CD8-positive, alpha-beta memory T cell (primary cell): ENCODE measurements at regions not wholly inside any gene's neighbourhood (a gene's known extent, or its start where the extent isn't known, plus 50 kb on each side); places are given as distances from the start of the nearest gene placed in this dataset.
"Not testable (repeated sequence)": the region's sequence is repeated elsewhere in the genome, so short reads cannot be mapped to it uniquely, and the experiment has no call there.

Experiments
- CTCF ChIA-PET: fragments of 350-600 bp; sonication (Branson Sonifier 250); formaldehyde crosslinking; loops from one replicate; lab custom pipeline; 2021; ENCODE audit warnings: antibody characterized with exemption; lab: Charles Lee
- POLR2A ChIA-PET: fragments of 350-600 bp; sonication (Branson Sonifier 250); formaldehyde crosslinking; loops from one replicate; lab custom pipeline; 2021; ENCODE audit warnings: antibody characterized with exemption; lab: Charles Lee
- DNase-seq, 5 donors: peaks; one replicate each; pipeline versions ENCODE4 v3.0.0 to v3.0.0-alpha.2; 2020 to 2022; ENCODE audit warnings: mixed read lengths in 1 of 5
- H3K27ac ChIP-seq: one replicate; pipeline ENCODE4 v1.7.0; 2013; ENCODE audit warnings: low read depth, mild to moderate bottlenecking, low read length, moderate library complexity
- H3K27me3 ChIP-seq: 2 replicates; pipeline ENCODE4 v1.7.0; 2013; ENCODE audit warnings: low read length, mild to moderate bottlenecking; ENCODE audit not compliant: insufficient read depth, poor library complexity, severe bottlenecking
- H3K36me3 ChIP-seq: 2 replicates; pipeline ENCODE4 v1.7.0; 2013; ENCODE audit warnings: mild to moderate bottlenecking, low read length, moderate library complexity; ENCODE audit not compliant: insufficient read depth
- H3K4me1 ChIP-seq: 2 replicates; pipeline ENCODE4 v1.7.0; 2013; ENCODE audit warnings: mild to moderate bottlenecking, low read length, moderate library complexity; ENCODE audit not compliant: insufficient read depth
- H3K4me3 ChIP-seq: 2 replicates; pipeline ENCODE4 v1.7.0; 2013; ENCODE audit warnings: mild to moderate bottlenecking, low read length
- H3K9me3 ChIP-seq: 2 replicates; pipeline ENCODE4 v1.7.0; 2013; ENCODE audit warnings: mild to moderate bottlenecking, low read length
- H3K27ac Mint-ChIP-seq, 8 donors: one replicate each; pipeline ENCODE4 v1.8.0; 2020 to 2021; ENCODE audit warnings: mixed read lengths in 8 of 8, mild to moderate bottlenecking in 6 of 8, inconsistent platforms in 3 of 8, moderate library complexity in 3 of 8
- H3K27me3 Mint-ChIP-seq, 2 donors: one replicate each; pipeline ENCODE4 v1.8.0; 2020 to 2021; ENCODE audit warnings: mixed read lengths in 2 of 2, mild to moderate bottlenecking in 1 of 2, moderate library complexity in 1 of 2
- H3K36me3 Mint-ChIP-seq, 3 donors: one replicate each; pipeline ENCODE4 v1.8.0; 2020 to 2021; ENCODE audit warnings: mixed read lengths in 3 of 3, inconsistent platforms in 1 of 3, mild to moderate bottlenecking in 1 of 3
- H3K4me1 Mint-ChIP-seq, 3 donors: one replicate each; pipeline ENCODE4 v1.8.0; 2020 to 2021; ENCODE audit warnings: mixed read lengths in 3 of 3, inconsistent platforms in 1 of 3, mild to moderate bottlenecking in 1 of 3
- H3K4me3 Mint-ChIP-seq, 7 donors: one replicate each; pipeline ENCODE4 v1.8.0; 2020 to 2021; ENCODE audit warnings: mixed read lengths in 7 of 7, mild to moderate bottlenecking in 6 of 7, moderate library complexity in 4 of 7, inconsistent platforms in 2 of 7
- H3K9me3 Mint-ChIP-seq, 5 donors: one replicate each; pipeline ENCODE4 v1.8.0; 2020 to 2022; ENCODE audit warnings: mixed read lengths in 5 of 5, mild to moderate bottlenecking in 3 of 5, moderate library complexity in 2 of 5, inconsistent platforms in 1 of 5

GRCh38 chr3:168794427-168794826 is 698.7 kb upstream of the GOLIM4 start:
- H3K4me3 Mint-ChIP-seq, result no peak overlapping the region
- Histone ChIP-seq H3K4me3 (no peak overlapping the region), H3K4me1 (no peaks in the 10 kb centered on the region), H3K9me3 (no peaks in the 10 kb centered on the region), H3K27ac (no peak overlapping the region), H3K36me3 (no peaks in the 10 kb centered on the region), H3K27me3 (no peaks in the 10 kb centered on the region)
- ChIA-PET CTCF (interaction anchor here (0.6 kb wide), 1 partner anchor 34 kb away, joined by 3 read pairs; no protein-coding TSS in a partner anchor), POLR2A (no interaction called here)
- H3K27me3 Mint-ChIP-seq, result no peaks in the 10 kb centered on the region
- peaks cover 0 to 10% (median 1%) of the 10 kb centered on the region in 5 donors for H3K9me3 Mint-ChIP-seq
- no peaks in the 10 kb centered on the region for H3K4me1 Mint-ChIP-seq
- no peak overlapping the region for H3K27ac Mint-ChIP-seq
- no peaks in the 10 kb centered on the region for H3K36me3 Mint-ChIP-seq
- DNase-seq, result no peak

GRCh38 chr3:168782193-168782592 is 686.5 kb upstream of the GOLIM4 start:
- H3K36me3 ChIP-seq, result no peaks in the 10 kb centered on the region
- Mint-ChIP-seq H3K27me3 (no peaks in the 10 kb centered on the region), H3K4me3 (no peak overlapping the region), H3K36me3 (no peaks in the 10 kb centered on the region), H3K27ac (no peak overlapping the region), H3K4me1 (no peaks in the 10 kb centered on the region), H3K9me3 (peaks cover 5 to 33% (median 8%) of the 10 kb centered on the region in 5 donors)
- H3K27ac ChIP-seq, result no peak overlapping the region
- ChIA-PET POLR2A (no interaction called here), CTCF (no interaction called here)
- H3K4me1 ChIP-seq, result no peaks in the 10 kb centered on the region
- no peaks in the 10 kb centered on the region for H3K9me3 ChIP-seq
- H3K4me3 ChIP-seq, result no peak overlapping the region
- no peak for DNase-seq
- H3K27me3 ChIP-seq, result no peaks in the 10 kb centered on the region

- POLR2A ChIA-PET, H3K27me3 ChIP-seq, H3K4me3 Mint-ChIP-seq, H3K9me3 ChIP-seq, H3K27ac Mint-ChIP-seq, H3K4me3 ChIP-seq, H3K4me1 Mint-ChIP-seq, CTCF ChIA-PET, H3K27ac ChIP-seq, DNase-seq, H3K36me3 Mint-ChIP-seq, H3K36me3 ChIP-seq, H3K27me3 Mint-ChIP-seq, H3K4me1 ChIP-seq: not testable (repeated sequence)
- H3K9me3 Mint-ChIP-seq, result peaks cover 3 to 27% (median 12%) of the 10 kb centered on the region in 5 donors
These were observed 684.4 kb upstream of the GOLIM4 start for GRCh38 chr3:168779970-168780645.

- Histone ChIP-seq H3K36me3 (no peaks in the 10 kb centered on the region), H3K4me3 (no peak overlapping the region), H3K4me1 (no peaks in the 10 kb centered on the region), H3K9me3 (no peaks in the 10 kb centered on the region), H3K27ac (no peak overlapping the region), H3K27me3 (no peaks in the 10 kb centered on the region)
- Mint-ChIP-seq H3K9me3 (peaks cover 0 to 11% (median 3%) of the 10 kb centered on the region in 5 donors), H3K27me3 (no peaks in the 10 kb centered on the region), H3K4me3 (no peak overlapping the region), H3K36me3 (no peaks in the 10 kb centered on the region), H3K4me1 (no peaks in the 10 kb centered on the region), H3K27ac (no peak overlapping the region)
- no peak for DNase-seq
- ChIA-PET CTCF (no interaction called here), POLR2A (no interaction called here)
These were observed 658.0 kb upstream of the GOLIM4 start for GRCh38 chr3:168753724-168754123.

DNA sequence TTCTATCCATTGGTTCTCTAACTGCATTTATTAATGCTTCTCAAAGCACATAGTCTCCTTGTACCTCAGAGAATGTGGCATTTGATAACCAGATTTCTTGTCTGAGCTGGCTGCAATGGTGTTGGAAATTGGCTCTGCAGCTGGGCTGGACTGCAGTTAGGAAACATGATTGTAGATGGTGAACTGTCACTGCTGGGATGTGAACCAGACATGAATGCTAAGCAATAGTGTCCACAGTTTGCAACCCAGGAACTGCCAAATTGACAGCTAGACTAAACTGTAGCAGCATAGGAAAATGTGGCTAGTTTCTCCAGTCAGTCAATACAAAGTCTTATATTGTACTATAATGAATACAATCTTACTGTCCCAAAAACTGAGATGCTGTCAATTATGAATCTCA is 656.6 kb upstream of the GOLIM4 start:
- CTCF ChIA-PET, result no interaction called here
- H3K36me3 Mint-ChIP-seq, result no peaks in the 10 kb centered on the region
- H3K9me3 Mint-ChIP-seq, result peaks cover 0 to 6% (median 3%) of the 10 kb centered on the region in 5 donors
- Histone ChIP-seq H3K9me3 (no peaks in the 10 kb centered on the region), H3K27me3 (no peaks in the 10 kb centered on the region), H3K4me1 (no peaks in the 10 kb centered on the region), H3K36me3 (no peaks in the 10 kb centered on the region), H3K4me3 (no peak overlapping the region), H3K27ac (no peak overlapping the region)
- H3K4me3 Mint-ChIP-seq, result no peak overlapping the region
- H3K27ac Mint-ChIP-seq, result no peak overlapping the region
- POLR2A ChIA-PET, result no interaction called here
- no peaks in the 10 kb centered on the region for H3K4me1 Mint-ChIP-seq
- DNase-seq, result no peak
- no peaks in the 10 kb centered on the region for H3K27me3 Mint-ChIP-seq

DNA sequence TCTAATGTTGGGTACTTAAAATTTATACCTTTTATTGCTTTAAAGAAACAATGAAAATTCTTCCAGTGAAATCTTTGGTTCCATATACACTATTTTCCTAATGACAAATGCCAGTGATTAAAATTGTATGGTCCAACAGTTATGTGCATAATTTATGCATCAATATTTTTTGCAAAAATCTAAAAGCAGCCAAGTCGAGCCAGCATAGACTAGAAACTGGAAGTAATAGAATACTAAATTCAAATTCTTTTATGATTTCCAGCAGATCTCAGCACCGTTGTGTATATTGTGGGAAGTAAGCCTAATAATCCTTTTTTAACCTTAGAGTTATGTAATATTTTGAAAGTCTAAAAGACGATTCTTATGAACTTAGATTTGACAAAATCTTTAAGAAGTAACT is 652.0 kb upstream of the GOLIM4 start:
- Mint-ChIP-seq H3K4me1 (no peaks in the 10 kb centered on the region), H3K27me3 (peaks cover 0 to 2% of the 10 kb centered on the region in 2 donors), H3K4me3 (no peak overlapping the region), H3K27ac (no peak overlapping the region), H3K36me3 (no peaks in the 10 kb centered on the region), H3K9me3 (peaks cover 0 to 22% (median 8%) of the 10 kb centered on the region in 5 donors)
- POLR2A ChIA-PET, result no interaction called here
- no peak for DNase-seq
- Histone ChIP-seq H3K27ac (no peak overlapping the region), H3K27me3 (no peaks in the 10 kb centered on the region), H3K4me1 (no peaks in the 10 kb centered on the region), H3K4me3 (no peak overlapping the region), H3K9me3 (no peaks in the 10 kb centered on the region), H3K36me3 (no peaks in the 10 kb centered on the region)
- CTCF ChIA-PET, result interaction anchor here (0.6 kb wide), 1 partner anchor 28 kb away, joined by 7 read pairs; no protein-coding TSS in a partner anchor

- Histone ChIP-seq H3K4me3 (no peak overlapping the region), H3K36me3 (no peaks in the 10 kb centered on the region), H3K9me3 (no peaks in the 10 kb centered on the region), H3K27me3 (no peaks in the 10 kb centered on the region), H3K4me1 (no peaks in the 10 kb centered on the region), H3K27ac (no peak overlapping the region)
- no peaks in the 10 kb centered on the region for H3K36me3 Mint-ChIP-seq
- DNase-seq, result no peak
- peaks cover 5 to 8% (median 7%) of the 10 kb centered on the region in 5 donors for H3K9me3 Mint-ChIP-seq
- ChIA-PET CTCF (no interaction called here), POLR2A (no interaction called here)
- H3K27me3 Mint-ChIP-seq, result no peaks in the 10 kb centered on the region
- no peak overlapping the region for H3K27ac Mint-ChIP-seq
- H3K4me3 Mint-ChIP-seq, result no peak overlapping the region
- H3K4me1 Mint-ChIP-seq, result no peaks in the 10 kb centered on the region
These were observed 643.0 kb upstream of the GOLIM4 start for GRCh38 chr3:168738527-168739325.

DNA sequence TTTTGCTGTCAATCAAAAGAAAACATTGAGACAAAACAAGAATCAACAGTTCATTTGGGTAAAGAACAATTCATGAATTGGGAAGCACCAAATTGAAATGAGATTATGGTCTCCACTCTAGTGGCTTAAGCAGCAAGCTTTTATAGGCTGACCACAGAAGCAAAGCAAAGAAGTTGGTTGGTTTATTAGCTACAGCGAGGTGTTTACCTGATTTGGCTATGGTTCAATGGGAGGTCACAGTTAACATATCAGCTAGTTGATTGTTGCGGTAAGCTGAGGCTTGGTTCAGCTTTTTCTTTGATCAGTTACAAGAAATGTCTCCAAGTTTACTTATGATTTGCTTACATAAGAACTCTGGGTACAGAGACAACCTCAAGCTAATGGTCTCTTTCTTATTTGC is 640.5 kb upstream of the GOLIM4 start:
- Histone ChIP-seq H3K36me3 (no peaks in the 10 kb centered on the region), H3K27me3 (no peaks in the 10 kb centered on the region), H3K27ac (no peak overlapping the region), H3K4me1 (no peaks in the 10 kb centered on the region), H3K4me3 (no peak overlapping the region), H3K9me3 (no peaks in the 10 kb centered on the region)
- Mint-ChIP-seq H3K36me3 (no peaks in the 10 kb centered on the region), H3K27ac (no peak overlapping the region), H3K4me3 (no peak overlapping the region), H3K4me1 (no peaks in the 10 kb centered on the region), H3K9me3 (peaks cover 2 to 17% (median 8%) of the 10 kb centered on the region in 5 donors), H3K27me3 (no peaks in the 10 kb centered on the region)
- ChIA-PET POLR2A (no interaction called here), CTCF (no interaction called here)
- no peak for DNase-seq
